GM12864 (cell line): ENCODE measurements at regions not wholly inside any gene's neighbourhood (a gene's known extent, or its start where the extent isn't known, plus 50 kb on each side); places are given as distances from the start of the nearest gene placed in this dataset.

Experiments used
- DNase-seq: peaks from one replicate; pipeline ENCODE4 v3.0.0-alpha.2; 2011; ENCODE audit warnings: low read depth
- H3K4me3 ChIP-seq: 2 replicates; pipeline ENCODE4 v1.5.1; 2011; ENCODE audit warnings: mild to moderate bottlenecking, low read depth, low read length, control low read depth
- CTCF ChIP-seq: IDR thresholded peaks from 2 replicates; pipeline ENCODE4 v1.5.1; 2011; ENCODE audit warnings: low read depth, mild to moderate bottlenecking, moderate library complexity, low read length, control low read depth, inconsistent platforms; ENCODE audit errors: missing control alignments

- H3K4me3 ChIP-seq, result no peak overlapping the region
- no peak for DNase-seq
- TF ChIP-seq CTCF, result no peak
These were observed 99.2 kb downstream of the C12orf50 start for GRCh38 chr12:87930033-87930432.

GRCh38 chr12:87929346-87929745 is 99.9 kb downstream of the C12orf50 start:
- H3K4me3 ChIP-seq, result no peak overlapping the region
- DNase-seq, result no peak
- no peak for TF ChIP-seq CTCF

GRCh38 chr12:87928031-87928430 is 101.2 kb downstream of the C12orf50 start:
- no peak for TF ChIP-seq CTCF
- no peak for DNase-seq
- H3K4me3 ChIP-seq, result no peak overlapping the region

GRCh38 chr12:87925021-87925420 is 104.2 kb downstream of the C12orf50 start:
- TF ChIP-seq CTCF, result no peak
- no peak for DNase-seq
- H3K4me3 ChIP-seq, result no peak overlapping the region

GRCh38 chr12:87924149-87924548 is 105.1 kb downstream of the C12orf50 start:
- no peak for DNase-seq
- no peak for TF ChIP-seq CTCF
- H3K4me3 ChIP-seq, result no peak overlapping the region

GRCh38 chr12:87923361-87923760 is 105.8 kb downstream of the C12orf50 start:
- no peak for DNase-seq
- no peak for TF ChIP-seq CTCF
- no peak overlapping the region for H3K4me3 ChIP-seq

- no peak for TF ChIP-seq CTCF
- DNase-seq, result no peak
- H3K4me3 ChIP-seq, result no peak overlapping the region
These were observed 106.5 kb downstream of the C12orf50 start for GRCh38 chr12:87922736-87923135.
